Thoracic aorta (tissue), 2 donors: ENCODE measurements at regions not wholly inside any gene's neighbourhood (a gene's known extent, or its start where the extent isn't known, plus 50 kb on each side); places are given as distances from the start of the nearest gene placed in this dataset.

Experiments
- ATAC-seq: fragments of 150-250 bp; one replicate; pipeline ENCODE4 v1.8.0; 2017; ENCODE audit warnings: low read depth; ENCODE audit not compliant: insufficient number of reproducible peaks, low FRiP score
- DNase-seq: peaks from one replicate; pipeline ENCODE4 v3.0.0-alpha.2; 2020; ENCODE audit warnings: low spot score
- H3K27ac ChIP-seq, 2 donors: fragments of 200-600 bp; sonication (generic); 1 replicate in 1 of 2; 2 replicates in 1 of 2; pipeline ENCODE4 v1.5.1; 2016; ENCODE audit warnings: mild to moderate bottlenecking in 2 of 2, moderate library complexity in 2 of 2
- H3K27me3 ChIP-seq: fragments of 200-600 bp; sonication (generic); replicated peaks from 2 replicates; pipeline ENCODE4 v1.6.0; 2016; ENCODE audit warnings: mild to moderate bottlenecking; ENCODE audit not compliant: insufficient read depth
- H3K36me3 ChIP-seq: fragments of 200-600 bp; sonication (generic); one replicate; pipeline ENCODE4 v1.5.1; 2016
- H3K4me1 ChIP-seq, 2 donors: fragments of 200-600 bp; sonication (generic); 1 replicate in 1 of 2; 2 replicates in 1 of 2; pipeline versions ENCODE4 v1.5.1 to v1.6.0; 2016; ENCODE audit warnings: low read depth in 2 of 2, mild to moderate bottlenecking in 1 of 2; ENCODE audit not compliant: control insufficient read depth in 1 of 2
- H3K4me3 ChIP-seq: fragments of 200-600 bp; sonication (generic); 2 replicates; pipeline ENCODE4 v1.5.1; 2016; ENCODE audit warnings: mild to moderate bottlenecking
- H3K9me3 ChIP-seq: fragments of 200-600 bp; sonication (generic); 2 replicates; pipeline ENCODE4 v1.5.1; 2016
- CTCF ChIP-seq: fragments of 200-600 bp; sonication (generic); IDR thresholded peaks from one replicate; pipeline ENCODE4 v1.5.1; 2019; ENCODE audit warnings: antibody characterized with exemption

DNA sequence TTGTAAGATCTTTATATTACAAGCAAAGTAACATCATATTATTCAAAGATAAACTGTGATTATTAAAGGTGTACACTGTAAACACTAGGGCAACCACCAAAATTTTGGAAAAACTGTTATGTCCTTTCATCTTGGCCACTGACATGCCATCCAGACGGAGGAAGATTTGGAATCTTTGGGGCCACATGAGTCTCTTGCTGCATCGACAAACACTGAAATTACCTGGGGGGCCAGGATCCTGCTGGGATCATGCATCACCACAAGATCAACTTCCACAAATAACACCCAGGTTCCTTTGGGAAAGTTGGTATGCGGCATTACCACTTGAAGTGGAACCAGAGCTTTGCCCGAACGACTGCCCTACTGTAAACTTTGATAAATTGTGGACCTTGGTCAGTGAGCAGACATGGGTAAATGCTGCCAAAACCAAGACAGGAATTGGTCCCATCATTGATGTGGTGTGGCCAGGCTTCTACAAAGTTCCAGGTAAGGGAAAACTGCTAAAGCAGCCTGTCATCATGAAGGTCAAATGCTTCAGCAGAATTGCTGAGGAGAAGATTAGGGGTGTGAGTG is 110.6 kb upstream of the UXS1 start:
- Histone ChIP-seq H3K27ac (no peak overlapping the region), H3K4me3 (no peak overlapping the region), H3K9me3 (no peaks in the 10 kb centered on the region), H3K4me1 (no peaks in the 10 kb centered on the region), H3K27me3 (no peaks in the 10 kb centered on the region), H3K36me3 (no peaks in the 10 kb centered on the region)
- DNase-seq (no peak), ATAC-seq (no peak)
- TF ChIP-seq CTCF, result no peak

DNA sequence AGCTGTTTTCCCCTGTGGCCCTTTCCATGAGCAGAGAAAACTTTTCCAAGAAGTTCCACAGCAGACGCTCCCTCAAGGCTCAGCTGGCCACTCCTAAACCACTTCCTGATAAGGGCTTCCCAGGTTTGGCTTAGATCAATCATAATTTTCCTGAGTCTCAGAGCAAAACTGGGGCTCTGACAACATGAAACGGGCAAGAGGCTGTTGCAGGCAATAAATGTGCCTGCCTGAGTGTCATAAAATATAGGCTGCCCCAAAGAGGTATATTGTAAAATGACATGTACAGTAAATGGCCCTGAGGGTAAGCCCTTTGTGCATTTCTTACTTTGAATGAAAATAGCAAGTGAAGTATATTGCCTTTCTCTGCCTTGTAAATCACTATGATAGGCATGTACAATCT is 105.6 kb upstream of the UXS1 start:
- ATAC-seq (no peak), DNase-seq (no peak)
- H3K4me3 ChIP-seq, result no peak overlapping the region
- no peaks in the 10 kb centered on the region for H3K36me3 ChIP-seq
- no peak for TF ChIP-seq CTCF
- H3K27me3 ChIP-seq, result no peaks in the 10 kb centered on the region
- H3K27ac ChIP-seq, result no peak overlapping the region
- H3K4me1 ChIP-seq, result no peaks in the 10 kb centered on the region
- no peaks in the 10 kb centered on the region for H3K9me3 ChIP-seq

- Histone ChIP-seq H3K27ac (no peak overlapping the region), H3K9me3 (no peaks in the 10 kb centered on the region), H3K36me3 (no peaks in the 10 kb centered on the region), H3K27me3 (no peaks in the 10 kb centered on the region), H3K4me1 (no peaks in the 10 kb centered on the region), H3K4me3 (no peak overlapping the region)
- TF ChIP-seq CTCF, result no peak
- ATAC-seq (no peak), DNase-seq (no peak)
Measured at GRCh38 chr2:106296182-106296815, 102.2 kb upstream of the UXS1 start.

DNA sequence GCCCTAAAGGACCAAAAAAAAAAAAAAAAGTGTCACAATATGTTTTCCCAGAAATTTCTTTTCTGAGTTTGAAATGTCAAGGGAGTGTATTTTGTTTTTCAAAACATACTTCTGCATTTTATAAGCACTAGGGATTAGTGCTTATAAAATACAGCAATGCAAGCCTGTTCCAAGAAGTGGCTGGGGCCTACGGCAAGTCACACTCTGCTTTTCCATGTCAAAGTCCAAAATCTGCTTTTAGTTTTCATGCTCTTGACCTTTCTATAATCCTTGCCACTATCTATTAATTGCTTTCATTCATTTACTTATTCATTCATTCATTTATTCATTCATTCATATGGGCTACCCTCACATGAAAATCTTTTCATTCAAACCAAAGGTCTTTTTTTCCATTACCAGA is 100.1 kb upstream of the UXS1 start:
- ATAC-seq, result no peak
- no peak for TF ChIP-seq CTCF
- no peaks in the 10 kb centered on the region for H3K27me3 ChIP-seq
- no peak for DNase-seq
- H3K4me3 ChIP-seq, result no peak overlapping the region
- H3K9me3 ChIP-seq, result no peaks in the 10 kb centered on the region
- H3K4me1 ChIP-seq, result no peaks in the 10 kb centered on the region
- no peaks in the 10 kb centered on the region for H3K36me3 ChIP-seq
- no peak overlapping the region for H3K27ac ChIP-seq

DNA sequence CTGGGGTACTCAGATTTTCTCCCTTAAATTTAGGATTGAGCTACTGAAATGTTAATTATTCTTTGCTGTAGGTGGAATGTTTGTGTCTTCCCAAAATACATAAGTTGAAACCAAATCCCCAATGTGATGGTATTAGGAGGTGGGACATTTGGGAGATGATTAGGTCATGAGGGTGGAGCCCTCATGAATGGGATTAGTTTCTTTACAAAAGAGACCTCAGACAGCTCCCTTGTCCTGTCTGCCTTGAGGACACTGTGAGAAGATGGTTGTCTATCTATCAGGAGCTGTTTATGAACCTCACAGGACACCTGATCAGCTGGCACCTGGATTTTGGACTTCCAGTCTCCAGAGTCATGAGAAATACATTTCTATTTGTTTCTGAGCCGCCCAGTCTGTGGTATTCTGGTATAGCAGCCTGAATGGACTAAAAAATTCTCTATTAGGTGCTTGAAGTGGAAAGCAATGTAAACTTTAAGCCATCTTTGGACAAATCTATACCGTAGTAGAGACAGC is 99.2 kb upstream of the UXS1 start:
- Histone ChIP-seq H3K36me3 (no peaks in the 10 kb centered on the region), H3K27me3 (no peaks in the 10 kb centered on the region), H3K27ac (no peak overlapping the region), H3K9me3 (no peaks in the 10 kb centered on the region), H3K4me1 (no peaks in the 10 kb centered on the region), H3K4me3 (no peak overlapping the region)
- TF ChIP-seq CTCF, result no peak
- DNase-seq (no peak), ATAC-seq (no peak)
